ENCODE measurements at regions not wholly inside any gene's neighbourhood (a gene's known extent, or its start where the extent isn't known, plus 50 kb on each side); places are given as distances from the start of the nearest gene placed in this dataset.

DNA sequence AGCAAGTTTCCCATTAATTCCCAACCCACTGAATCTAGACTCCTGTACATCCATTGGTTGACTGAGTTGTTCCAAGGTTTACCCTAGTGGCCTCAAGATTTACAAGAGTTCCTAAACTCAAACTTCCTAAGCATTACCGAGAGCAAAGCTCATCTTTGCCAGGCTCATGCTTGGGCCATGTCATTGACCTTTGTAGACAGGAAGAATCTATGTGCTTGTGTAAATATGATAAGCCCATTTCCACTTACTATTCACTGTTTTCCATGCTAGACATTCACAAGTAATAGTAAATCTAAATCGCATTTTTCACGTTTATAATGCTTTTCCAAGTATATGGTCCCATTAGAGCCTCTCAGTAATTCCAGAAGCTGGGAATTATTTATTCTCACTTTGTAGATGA lies 534.5 kb upstream of the CLINT1 start:
- DNase-seq: no peak

DNA sequence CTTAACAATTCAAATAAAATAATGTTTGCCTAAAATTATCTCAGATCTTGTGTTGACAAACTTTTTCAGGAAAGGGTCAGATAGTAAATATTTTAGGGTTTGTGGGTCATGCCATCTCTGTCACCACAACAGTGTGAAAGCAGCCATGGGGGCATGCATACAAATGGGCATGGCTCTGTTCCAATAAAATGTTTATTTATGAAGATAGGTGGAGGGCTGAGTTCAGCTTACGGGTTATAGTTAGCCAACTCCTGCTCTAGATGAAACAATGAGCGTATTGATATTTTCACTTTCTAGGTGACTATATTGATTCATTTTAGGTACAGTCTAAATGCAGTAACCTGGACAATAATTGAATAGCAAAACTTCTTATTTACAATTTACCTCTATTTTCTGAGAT lies 533.8 kb upstream of the CLINT1 start:
- no peak for DNase-seq

DNA sequence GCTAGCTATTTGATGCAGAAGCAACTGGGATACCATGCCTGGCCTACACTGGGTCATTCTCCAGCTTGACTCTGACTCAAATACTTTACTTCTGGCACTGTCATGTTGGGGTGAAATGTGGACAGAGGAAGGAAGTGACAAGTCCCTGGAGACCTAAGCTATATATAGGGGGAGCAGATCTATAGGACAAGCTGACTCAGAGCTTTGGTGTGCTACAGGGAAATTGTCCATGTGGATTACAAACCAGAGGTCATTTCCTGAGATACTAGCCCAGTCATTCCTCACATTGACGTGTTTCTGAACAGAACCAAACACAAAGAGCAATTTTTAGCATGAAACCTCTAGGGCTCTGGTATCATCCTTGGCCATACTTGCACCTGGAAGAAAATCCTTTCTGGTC lies 531.6 kb upstream of the CLINT1 start:
- DNase-seq: no peak

DNA sequence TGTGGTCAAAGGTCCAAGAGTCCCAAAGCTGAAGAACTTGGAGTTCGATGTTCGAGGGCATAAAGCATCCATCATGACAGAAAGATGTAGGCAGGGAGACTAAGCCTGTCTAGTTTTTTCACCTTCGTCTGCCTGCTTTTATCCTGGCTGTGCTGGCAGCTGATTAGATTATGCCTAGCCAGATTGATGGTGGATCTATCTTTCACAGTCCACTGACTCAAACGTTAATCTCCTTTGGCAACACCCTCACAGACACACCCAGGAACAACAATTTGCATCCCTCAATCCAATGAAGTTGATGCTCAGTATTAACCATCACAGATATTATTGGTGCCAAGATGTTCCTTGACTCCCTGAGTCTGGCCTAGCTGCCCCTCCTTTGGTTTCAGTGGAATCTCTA lies 530.8 kb upstream of the CLINT1 start:
- DNase-seq: no peak

GRCh38 chr5:158388021-158388420 lies 529.1 kb upstream of the CLINT1 start:
- DNase-seq: no peak

GRCh38 chr5:158387499-158387898 lies 528.6 kb upstream of the CLINT1 start:
- DNase-seq: no peak

GRCh38 chr5:158385982-158386381 lies 527.0 kb upstream of the CLINT1 start:
- no peak for DNase-seq

GRCh38 chr5:158384535-158385481 lies 525.9 kb upstream of the CLINT1 start:
- DNase-seq: no peak

DNA sequence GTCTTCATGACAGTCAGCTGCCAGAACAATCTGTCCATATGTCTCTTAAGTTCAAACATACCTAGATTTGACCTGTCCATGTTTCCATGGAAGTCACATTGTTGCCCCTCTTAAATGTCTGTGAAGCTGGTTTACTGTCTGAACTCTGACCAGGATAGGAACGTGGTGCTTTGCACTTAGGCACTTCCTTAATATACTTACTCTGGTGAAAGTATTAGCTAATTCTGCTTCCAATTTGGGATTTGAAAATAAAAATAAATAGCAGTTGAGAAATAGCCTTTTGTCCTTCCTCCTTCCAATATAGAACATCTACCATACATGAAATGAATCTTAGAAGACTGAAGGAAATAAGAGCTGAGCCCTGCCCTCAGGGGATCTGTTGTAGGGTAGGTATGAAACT lies 524.5 kb upstream of the CLINT1 start:
- no peak for DNase-seq

DNA sequence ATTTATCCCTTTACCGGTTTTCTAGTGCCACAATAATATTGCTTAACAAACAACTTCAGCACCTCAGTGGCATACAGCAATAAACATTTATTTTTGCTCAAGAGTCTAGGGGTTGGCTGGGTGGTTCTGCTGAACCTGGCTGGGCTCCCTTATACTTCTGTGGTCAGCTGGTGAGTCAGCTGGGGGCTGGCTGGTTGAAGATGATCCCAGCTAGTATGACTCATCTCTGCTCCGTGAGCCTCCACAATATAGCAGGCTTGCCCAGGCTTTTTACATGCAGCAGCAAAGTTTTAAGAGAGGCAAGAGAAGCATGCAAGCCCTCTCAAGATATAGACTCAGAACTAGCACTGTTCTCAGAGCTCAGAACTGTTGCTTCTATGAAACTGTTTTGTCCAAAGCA lies 523.5 kb upstream of the CLINT1 start:
- DNase-seq: no peak

- DNase-seq: no peak
Observed at GRCh38 chr5:158381614-158382160, 522.7 kb upstream of the CLINT1 start.

- no peak for DNase-seq
Observed at GRCh38 chr5:158380661-158381060, 521.7 kb upstream of the CLINT1 start.

DNA sequence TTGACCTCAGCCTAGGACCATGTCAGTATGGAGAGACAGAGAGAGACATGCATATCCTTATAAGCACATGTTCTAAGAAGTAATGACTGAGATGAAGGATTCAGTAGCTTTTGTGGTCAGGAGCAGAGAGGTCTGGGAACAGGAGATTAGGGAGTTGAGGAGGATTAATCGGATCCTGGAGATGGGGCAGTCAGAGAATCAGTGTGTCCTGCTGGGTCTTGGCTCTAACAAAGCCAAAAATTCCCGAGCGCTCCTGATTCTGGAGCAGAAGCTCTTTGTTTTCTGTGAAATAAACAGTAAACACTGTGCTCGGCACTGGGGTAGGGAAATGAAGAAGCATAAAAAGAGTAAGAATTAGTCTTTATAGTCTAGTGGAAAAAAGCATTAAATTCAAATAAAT lies 520.0 kb upstream of the CLINT1 start:
- no peak for DNase-seq

DNA sequence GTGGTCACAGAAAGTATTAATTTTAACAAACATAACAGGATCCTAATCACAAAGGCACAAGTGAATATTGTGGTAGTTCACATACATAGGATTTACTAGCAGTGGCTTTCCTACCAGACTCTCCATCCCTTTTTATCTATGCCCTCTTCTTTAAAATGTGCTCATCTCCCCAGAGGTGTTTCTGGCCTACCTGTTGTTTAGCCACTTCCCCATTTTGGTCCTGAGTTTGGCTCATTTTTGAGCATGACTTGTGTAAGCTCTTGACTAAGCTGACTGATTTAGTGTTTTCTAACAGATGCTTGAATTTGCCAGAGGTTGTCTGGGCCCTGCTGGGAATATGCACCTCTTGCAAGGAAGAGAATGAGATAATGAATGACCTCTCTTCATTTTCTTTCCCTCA lies 517.7 kb upstream of the CLINT1 start:
- no peak for DNase-seq

- DNase-seq: no peak
Observed at GRCh38 chr5:158375531-158375930, 516.6 kb upstream of the CLINT1 start.

- DNase-seq: no peak
Observed at GRCh38 chr5:158373608-158374395, 514.9 kb upstream of the CLINT1 start.

GRCh38 chr5:158369241-158369640 lies 510.3 kb upstream of the CLINT1 start:
- no peak for DNase-seq

DNA sequence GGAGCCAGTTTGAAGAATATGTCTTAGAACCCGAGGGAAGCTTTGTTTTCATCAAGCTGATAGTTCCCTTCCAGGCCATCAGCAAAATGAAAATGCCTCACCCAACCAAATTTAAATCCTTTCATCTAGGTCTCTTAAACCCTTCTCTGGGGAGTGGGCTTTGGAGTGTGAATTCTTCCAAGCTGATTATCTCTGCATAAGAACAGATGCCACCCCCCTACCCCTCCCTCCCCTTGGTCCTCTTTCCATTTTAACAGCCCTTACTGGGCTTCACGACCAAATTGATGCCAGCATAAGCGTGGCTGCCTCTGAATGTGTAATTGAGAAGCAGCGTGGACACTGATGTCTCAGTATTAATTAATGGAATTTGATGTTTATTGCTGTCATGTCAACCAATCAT lies 509.7 kb upstream of the CLINT1 start:
- DNase-seq: no peak

GRCh38 chr5:158364367-158364766 lies 505.4 kb upstream of the CLINT1 start:
- DNase-seq: no peak

DNA sequence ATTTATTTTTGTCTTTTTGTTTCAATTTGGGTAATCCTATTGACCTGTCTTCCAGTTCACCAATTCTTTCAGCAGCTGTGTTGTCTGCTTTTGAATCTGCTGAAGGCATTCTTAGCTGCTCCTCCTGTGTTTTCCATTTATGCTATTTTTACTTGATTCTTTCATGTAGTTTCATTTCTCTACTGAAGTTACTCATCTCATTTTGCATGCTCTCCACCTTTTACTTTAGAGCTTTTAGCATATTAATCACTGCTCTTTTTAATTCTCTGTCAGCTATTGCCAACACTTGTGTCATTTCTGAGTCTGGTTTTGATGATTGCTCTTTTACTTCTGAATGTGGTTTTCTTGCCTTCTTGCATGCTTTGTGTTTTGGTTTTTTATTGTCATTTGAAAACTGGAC lies 496.0 kb upstream of the CLINT1 start:
- no peak for DNase-seq

- DNase-seq: no peak
Observed at GRCh38 chr5:158351485-158352125, 492.7 kb upstream of the CLINT1 start.

DNA sequence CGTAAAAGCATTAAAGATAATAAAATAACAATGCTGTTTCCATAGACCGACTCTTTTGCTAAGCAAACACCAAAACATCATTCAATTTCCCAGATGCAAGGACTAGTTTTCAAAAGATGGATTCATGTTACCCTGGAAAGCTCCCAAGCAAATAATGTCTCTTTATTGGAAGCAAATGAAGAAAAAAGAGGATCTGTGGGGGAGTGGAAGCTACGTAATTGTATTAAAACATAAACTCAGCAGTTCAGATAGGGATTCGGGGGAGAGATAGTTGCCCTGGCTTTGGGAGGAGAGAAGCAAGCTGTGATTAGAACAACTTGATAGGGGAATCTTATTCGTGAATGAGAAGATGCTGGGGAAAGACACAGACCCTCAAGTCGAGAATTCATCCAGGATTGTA lies 491.0 kb upstream of the CLINT1 start:
- DNase-seq: no peak

DNA sequence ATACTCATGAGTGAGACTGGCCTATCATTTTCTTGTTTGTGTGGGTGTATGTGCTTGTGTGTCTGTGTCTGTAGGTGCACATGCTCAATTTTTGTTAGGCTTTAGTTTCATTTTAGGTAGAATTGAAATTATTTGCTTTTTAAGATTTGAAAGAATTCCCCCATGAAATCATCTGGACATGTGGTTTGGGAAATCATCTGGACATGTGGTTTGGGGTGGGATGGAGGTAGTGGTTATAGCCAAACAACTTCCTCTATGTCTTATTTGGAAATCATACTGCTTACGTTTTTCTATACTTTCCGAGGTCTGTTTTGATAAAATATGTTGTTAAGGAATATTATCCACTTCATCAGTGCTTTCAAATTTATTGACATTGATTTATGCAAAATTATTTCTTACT lies 485.4 kb upstream of the CLINT1 start:
- DNase-seq: no peak

Measured in stimulated activated CD4-positive, alpha-beta T cell treated with anti-CD3 and anti-CD28 coated beads, Interleukin-4, amount 100 ng/mL, for 24 hours (primary cell).